Limb (tissue), 2 donors: ENCODE measurements at regions not wholly inside any gene's neighbourhood (a gene's known extent, or its start where the extent isn't known, plus 50 kb on each side); places are given as distances from the start of the nearest gene placed in this dataset.
"Not testable (repeated sequence)": the region's sequence is repeated elsewhere in the genome, so short reads cannot be mapped to it uniquely, and the experiment has no call there.

Experiments
- DNase-seq, 2 donors: peaks; one replicate each; pipeline ENCODE4 v3.0.0-alpha.2; 2016; ENCODE audit errors: extremely low spot score in 2 of 2

GRCh38 chr9:63812822-63813221 is 1472.2 kb downstream of the FOXD4L5 start:
- not testable (repeated sequence) for DNase-seq

DNA sequence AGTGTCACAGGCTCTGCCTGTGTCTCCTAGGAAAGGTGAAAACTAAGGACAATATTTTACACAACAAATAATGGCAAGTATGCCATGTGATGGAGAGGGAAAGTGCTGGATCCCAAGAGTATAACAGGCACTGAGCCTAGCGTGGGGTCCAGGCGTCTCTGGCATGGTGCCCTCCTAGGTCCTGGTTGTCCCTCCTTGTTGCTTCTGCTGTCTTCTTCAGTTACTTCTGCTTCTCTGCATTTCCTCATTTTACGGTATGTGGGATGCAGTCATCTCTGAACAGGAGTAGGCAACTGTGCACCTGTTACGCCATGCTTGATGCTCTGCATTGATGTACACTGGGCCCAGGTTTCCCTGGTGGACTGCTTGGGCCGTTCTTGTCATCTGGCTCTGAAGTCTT is 1480.8 kb downstream of the FOXD4L5 start:
- DNase-seq = not testable (repeated sequence)

DNA sequence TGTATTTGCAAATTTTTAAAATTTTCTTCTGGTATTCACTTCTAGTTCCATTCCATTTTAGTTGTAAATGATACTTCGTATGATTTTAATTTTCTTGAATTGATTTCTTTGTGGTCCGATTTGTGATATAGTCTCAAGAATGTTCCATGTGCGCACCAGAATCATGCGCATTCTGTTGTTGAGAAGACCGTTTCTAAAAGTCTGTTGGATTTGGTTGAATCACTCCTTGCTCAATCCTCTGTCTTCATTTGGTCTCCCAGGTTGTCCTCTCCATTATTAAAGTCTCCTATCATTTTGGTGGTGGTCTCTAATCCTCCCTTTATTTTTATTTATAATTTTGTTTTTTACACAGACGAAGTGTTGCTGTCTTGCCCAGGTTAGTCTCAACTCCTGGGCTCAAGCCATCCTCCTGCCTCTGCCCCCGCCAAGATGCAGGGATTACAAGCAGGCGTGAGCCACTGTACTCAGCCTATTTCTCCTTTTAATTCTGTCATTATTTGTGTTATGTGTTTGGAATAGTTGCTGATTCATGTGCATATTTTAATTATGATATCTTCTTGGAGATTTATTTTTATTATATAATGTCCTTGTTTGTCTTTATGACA is 1490.8 kb downstream of the FOXD4L5 start:
- not testable (repeated sequence) for DNase-seq

- not testable (repeated sequence) for DNase-seq
Observed at GRCh38 chr9:63787454-63787853, 1497.6 kb downstream of the FOXD4L5 start.

DNA sequence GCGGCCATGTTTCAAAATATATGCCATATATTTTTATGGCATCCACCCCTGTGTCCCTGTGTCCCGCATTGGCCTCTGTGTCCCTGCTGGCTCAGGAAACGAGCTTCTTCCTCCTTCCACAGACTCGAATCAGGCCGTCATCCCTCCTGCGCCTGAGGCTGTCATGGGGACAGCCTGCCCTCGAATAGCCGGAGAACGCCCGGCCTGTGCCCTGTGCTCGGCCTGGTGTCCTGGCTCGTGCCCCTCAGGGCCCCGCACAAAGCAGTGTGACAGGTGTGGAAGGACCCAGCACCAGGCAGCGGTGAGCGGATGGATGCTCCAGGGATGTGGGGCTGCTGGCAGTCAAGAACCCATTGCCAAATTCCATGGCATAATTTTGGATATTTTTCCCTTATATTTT is 1500.0 kb downstream of the FOXD4L5 start:
- DNase-seq = not testable (repeated sequence)

GRCh38 chr9:63784421-63784820 is 1500.6 kb downstream of the FOXD4L5 start:
- DNase-seq = not testable (repeated sequence)

DNA sequence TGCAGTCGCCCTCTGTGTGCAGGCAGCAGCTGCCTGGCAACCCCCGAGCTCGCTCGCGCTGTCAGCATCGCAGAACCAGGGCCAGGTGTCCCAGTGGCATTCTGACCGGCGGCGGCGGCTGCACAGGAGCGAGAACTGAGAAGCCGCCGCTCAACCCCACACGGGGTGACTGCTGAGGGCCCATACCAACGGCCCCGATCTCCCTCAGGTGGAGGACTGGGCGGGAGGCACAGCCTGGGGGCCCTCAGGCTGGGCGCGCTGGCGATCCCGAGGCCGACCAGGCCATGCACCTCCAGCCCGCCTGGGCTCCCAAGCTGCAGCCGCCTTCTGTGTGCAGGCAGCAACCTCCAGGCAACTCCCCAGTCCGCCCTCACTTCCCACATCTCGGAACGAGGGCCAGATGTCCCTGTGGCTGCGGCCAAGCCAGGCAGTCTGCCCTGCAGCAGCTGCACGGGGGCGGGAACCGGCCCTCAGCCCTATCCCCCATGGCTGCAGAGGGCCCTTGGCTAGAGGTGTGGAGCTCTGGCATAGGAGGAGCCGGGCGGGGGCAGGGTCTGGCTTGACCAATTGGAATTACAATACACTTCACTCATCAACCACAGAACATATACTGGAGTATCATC is 1503.1 kb downstream of the FOXD4L5 start:
- not testable (repeated sequence) for DNase-seq

- DNase-seq = not testable (repeated sequence)
Observed at GRCh38 chr9:63781390-63781789, 1503.6 kb downstream of the FOXD4L5 start.

GRCh38 chr9:63776220-63776619 is 1508.8 kb downstream of the FOXD4L5 start:
- not testable (repeated sequence) for DNase-seq

DNA sequence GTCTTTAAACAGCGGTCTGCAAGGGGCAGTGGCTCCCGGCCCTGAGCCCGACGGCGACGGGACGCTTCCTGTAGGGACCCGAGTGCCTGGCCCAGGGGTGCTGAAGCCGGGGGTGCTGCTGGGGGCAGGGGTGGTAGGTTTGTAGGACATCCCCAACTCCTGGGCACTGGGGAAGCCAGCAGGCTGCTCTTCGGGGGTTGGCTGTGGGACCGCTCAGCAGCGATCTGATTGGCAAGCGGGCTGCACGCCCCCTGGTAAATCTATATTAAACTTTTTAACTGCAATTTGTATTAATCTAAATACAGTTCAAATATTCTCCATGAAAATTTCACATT is 1510.0 kb downstream of the FOXD4L5 start:
- DNase-seq = not testable (repeated sequence)

GRCh38 chr9:63774369-63775091 is 1510.5 kb downstream of the FOXD4L5 start:
- DNase-seq = not testable (repeated sequence)

DNA sequence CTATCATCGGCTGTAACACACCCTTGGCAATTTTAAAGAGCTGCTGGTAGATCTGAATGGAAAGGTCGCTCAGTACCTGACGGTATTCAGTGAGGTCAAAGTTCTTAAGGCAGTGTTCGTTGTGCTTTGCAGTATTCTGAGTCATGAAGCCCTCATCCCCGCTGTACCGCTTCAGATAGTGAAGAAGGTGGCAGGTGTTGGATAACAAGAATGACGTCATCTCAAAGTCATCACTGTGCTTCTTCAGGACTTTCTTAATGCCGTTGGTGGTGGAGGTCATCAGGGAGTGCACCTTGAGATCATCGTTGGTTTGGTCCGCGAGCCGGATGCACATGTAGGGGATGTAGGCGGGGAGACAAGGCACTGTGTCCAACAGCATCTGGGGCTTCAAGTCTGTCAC is 1522.8 kb downstream of the FOXD4L5 start:
- DNase-seq = not testable (repeated sequence)

GRCh38 chr9:63729021-63729420 is 1556.0 kb downstream of the FOXD4L5 start:
- not testable (repeated sequence) for DNase-seq

- no peak for DNase-seq
Observed at GRCh38 chr9:63728287-63728686, 1556.7 kb downstream of the FOXD4L5 start.

DNA sequence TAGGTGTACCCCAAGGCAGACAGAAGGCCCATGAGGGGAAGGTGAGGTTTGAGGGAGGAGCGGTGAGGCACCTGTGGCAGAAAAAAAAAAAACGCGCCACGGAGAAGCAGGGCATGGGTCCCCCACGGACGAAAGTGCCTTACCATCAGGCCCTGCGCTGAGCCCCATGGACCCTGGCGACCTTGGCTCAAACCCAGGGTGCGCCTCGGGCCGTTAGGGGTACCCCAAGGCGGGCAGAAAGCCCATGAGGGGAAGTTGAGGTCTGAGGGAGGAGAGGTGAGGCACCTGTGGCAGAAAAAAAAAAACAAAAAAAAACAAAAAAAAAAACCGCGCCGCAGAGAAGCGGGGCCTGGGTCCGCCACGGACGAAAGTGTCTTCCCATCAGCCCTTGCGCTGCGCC is 1576.7 kb downstream of the FOXD4L5 start:
- DNase-seq = not testable (repeated sequence)

- not testable (repeated sequence) for DNase-seq
Observed at GRCh38 chr9:63704456-63704855, 1580.6 kb downstream of the FOXD4L5 start.

DNA sequence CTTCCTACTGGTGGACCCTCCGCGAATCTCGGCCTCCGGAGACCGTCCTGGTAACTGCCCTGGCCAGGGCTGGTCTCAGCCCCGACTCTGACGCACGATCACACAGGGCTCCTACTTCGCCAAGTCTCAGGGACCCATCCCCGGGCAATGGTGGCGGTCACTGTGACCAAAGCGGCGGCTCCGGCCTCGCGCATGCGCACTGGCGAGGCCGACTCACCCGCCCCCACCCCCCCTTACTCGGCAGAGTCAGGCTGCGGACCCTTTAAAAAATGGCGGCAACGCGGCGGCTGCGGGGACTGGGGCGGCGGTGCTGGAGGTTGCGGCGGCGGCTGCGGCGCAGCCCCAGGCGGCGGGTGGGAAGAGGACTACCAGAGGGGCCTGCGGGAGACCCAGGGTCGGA is 1581.3 kb downstream of the FOXD4L5 start:
- not testable (repeated sequence) for DNase-seq

- DNase-seq = not testable (repeated sequence)
Observed at GRCh38 chr9:63703138-63703665, 1581.8 kb downstream of the FOXD4L5 start.
